ENCODE measurements at regions not wholly inside any gene's neighbourhood (a gene's known extent, or its start where the extent isn't known, plus 50 kb on each side); places are given as distances from the start of the nearest gene placed in this dataset.

GRCh38 chr3:187795207-187795960 lies 50.1 kb upstream of the BCL6 start:
- TF ChIP-seq CTCF (tag by site-specific recombination; IDR thresholded peaks at IDR 0.05) (no peak), MEIS1 (CRISPR knock-in tag; IDR thresholded peaks at IDR 0.05; ENCODE audit: borderline replicate concordance) (no peak), ZNF202 (tag by site-specific recombination; IDR thresholded peaks at IDR 0.05; ENCODE audit: borderline replicate concordance) (no peak), RBAK (tag by site-specific recombination; IDR thresholded peaks at IDR 0.05) (no peak), KLF10 (tag by site-specific recombination; IDR thresholded peaks at IDR 0.05) (no peak), REST (tag by site-specific recombination; IDR thresholded peaks at IDR 0.05) (no peak), ZNF768 (tag by site-specific recombination; IDR thresholded peaks at IDR 0.05) (no peak), ZBTB8A (tag by site-specific recombination; IDR thresholded peaks at IDR 0.05) (no peak), ZBTB6 (tag by site-specific recombination; IDR thresholded peaks at IDR 0.05) (no peak), PRDM6 (tag by site-specific recombination; IDR thresholded peaks at IDR 0.05) (no peak)

Data from HEK293 (cell line).